HCT116 (cell line): ENCODE measurements at regions not wholly inside any gene's neighbourhood (a gene's known extent, or its start where the extent isn't known, plus 50 kb on each side); places are given as distances from the start of the nearest gene placed in this dataset.

Experiments
- ATAC-seq: fragments of 200-7000 bp; cut with Tn5 transposase; 2 replicates; pipeline ENCODE4 v1.9.1; 2020; ENCODE audit warnings: mild to moderate bottlenecking, moderate library complexity
- BruUV-seq: library from RNA; stranded (reverse); fragments of 400-500 nt; replicated peaks from 2 replicates; lab custom pipeline; 2021; lab: Mats Ljungman, UMichigan
- CTCF ChIA-PET: fragments of 300-600 bp; sonication (Branson Sonifier 250); formaldehyde crosslinking; loops from one replicate; lab custom pipeline; 2021; ENCODE audit warnings: antibody characterized with exemption; lab: Charles Lee
- POLR2A ChIA-PET: fragments of 300-600, 350-600 bp; sonication (Branson Sonifier 250); formaldehyde crosslinking; loops from one replicate; lab custom pipeline; 2021; ENCODE audit warnings: antibody characterized with exemption; lab: Charles Lee
- RAD21 ChIA-PET, 2 experiments: fragments of 300-600 bp; sonication (Branson Sonifier 250); formaldehyde crosslinking; loops; one replicate each; lab custom pipeline; 2023; ENCODE audit warnings: low total read pairs in 2 of 2; ENCODE audit not compliant: uncharacterized antibody in 2 of 2, unreplicated experiment in 2 of 2, low non-redundant PET in 1 of 2; lab: Charles Lee
- DNase-seq: peaks from one replicate; pipeline ENCODE4 v3.0.0-alpha.2; 2010; ENCODE audit warnings: low read depth, low spot score
- H2AFZ ChIP-seq: fragments of 200-600 bp; shearing (Covaris generic), sonication (generic); 2 replicates; pipeline ENCODE4 v1.6.1; 2017; ENCODE audit warnings: low read depth, mixed run types, mixed read lengths, antibody characterized with exemption, low read length; ENCODE audit not compliant: poor library complexity, severe bottlenecking
- H3K27ac ChIP-seq: 2 replicates; pipeline ENCODE4 v1.5.1; 2012; ENCODE audit warnings: low read depth, low read length
- H3K27me3 ChIP-seq: fragments of 200-600 bp; sonication (generic); 2 replicates; pipeline ENCODE4 v1.6.1; 2016; ENCODE audit warnings: mixed run types, low read length, mixed read lengths; ENCODE audit not compliant: insufficient read depth
- H3K36me3 ChIP-seq, 2 experiments: fragments of 200-500 bp in 1 of 2; fragments of 200-600 bp in 1 of 2; sonication (Bioruptor generic) in 1 of 2; sonication (generic) in 1 of 2; 2 replicates each; pipeline versions ENCODE4 v1.5.1 to v1.6.1; 2014 to 2016; ENCODE audit warnings: low read length in 2 of 2, inconsistent platforms in 1 of 2, mixed read lengths in 1 of 2, mixed run types in 1 of 2; ENCODE audit not compliant: insufficient read depth in 2 of 2, control insufficient read depth in 1 of 2
- H3K4me1 ChIP-seq, 2 experiments: fragments of 200-600 bp in 1 of 2; sonication (generic) in 1 of 2; 2 replicates each; pipeline versions ENCODE4 v1.5.1 to v1.6.1; 2012 to 2017; ENCODE audit warnings: low read length in 2 of 2, inconsistent platforms in 1 of 2, mild to moderate bottlenecking in 1 of 2, mixed read lengths in 1 of 2, mixed run types in 1 of 2, moderate library complexity in 1 of 2; ENCODE audit not compliant: insufficient read depth in 2 of 2, control insufficient read depth in 1 of 2
- H3K4me2 ChIP-seq: fragments of 200-600 bp; sonication (generic); 2 replicates; pipeline ENCODE4 v1.6.1; 2017; ENCODE audit warnings: mixed run types, low read length, mixed read lengths
- H3K4me3 ChIP-seq, 2 experiments: fragments of 200-600 bp in 1 of 2; sonication (generic) in 1 of 2; replicated peaks in 1 of 2; 2 replicates each; pipeline ENCODE4 v1.5.1; 2011 to 2016; ENCODE audit warnings: low read length in 2 of 2, control low read depth in 1 of 2, low read depth in 1 of 2, mild to moderate bottlenecking in 1 of 2, mixed read lengths in 1 of 2, mixed run types in 1 of 2
- H3K79me2 ChIP-seq: fragments of 200-600 bp; sonication (generic); 2 replicates; pipeline ENCODE4 v1.6.1; 2017; ENCODE audit warnings: mild to moderate bottlenecking, mixed run types, low read length, moderate library complexity, mixed read lengths; ENCODE audit not compliant: insufficient read depth
- H3K9ac ChIP-seq: fragments of 200-600 bp; sonication (generic); 2 replicates; pipeline ENCODE4 v1.6.1; 2016; ENCODE audit warnings: low read length, mixed read lengths
- H3K9me2 ChIP-seq: fragments of 200-600 bp; sonication (generic), shearing (Covaris generic); 2 replicates; pipeline ENCODE4 v1.6.1; 2017; ENCODE audit warnings: mixed run types, mild to moderate bottlenecking, moderate library complexity; ENCODE audit not compliant: insufficient read depth
- H3K9me3 ChIP-seq, 2 experiments: fragments of 200-500 bp in 1 of 2; fragments of 200-600 bp in 1 of 2; sonication (Bioruptor generic) in 1 of 2; sonication (generic) in 1 of 2; 2 replicates each; pipeline ENCODE4 v1.6.1; 2014 to 2017; ENCODE audit warnings: low read length in 2 of 2, mixed read lengths in 2 of 2, inconsistent platforms in 1 of 2, low read depth in 1 of 2, mild to moderate bottlenecking in 1 of 2, mixed run types in 1 of 2, moderate library complexity in 1 of 2; ENCODE audit not compliant: control insufficient read depth in 1 of 2, insufficient read depth in 1 of 2
- H4K20me1 ChIP-seq: fragments of 200-600 bp; sonication (generic), shearing (Covaris generic); 2 replicates; pipeline ENCODE4 v1.6.1; 2017; ENCODE audit warnings: mixed run types, mild to moderate bottlenecking, moderate library complexity; ENCODE audit not compliant: insufficient read depth
- CBX3 ChIP-seq: IDR thresholded peaks from 2 replicates; pipeline ENCODE4 v1.6.1; 2012; ENCODE audit warnings: low read depth
- ELF1 ChIP-seq: IDR thresholded peaks from 2 replicates; pipeline ENCODE4 v1.6.1; 2012; ENCODE audit warnings: low read depth, borderline replicate concordance
- EZH2 ChIP-seq: fragments of 200-600 bp; sonication (generic); IDR thresholded peaks from 2 replicates; pipeline ENCODE4 v1.6.1; 2017; ENCODE audit warnings: antibody characterized with exemption, mixed run types
- JUND ChIP-seq: IDR thresholded peaks from 2 replicates; pipeline ENCODE4 v1.6.1; 2012
- REST ChIP-seq: IDR thresholded peaks from 2 replicates; pipeline ENCODE4 v1.6.1; 2012; ENCODE audit warnings: low read depth
- SIN3A ChIP-seq: IDR thresholded peaks from 2 replicates; pipeline ENCODE4 v1.6.1; 2012; ENCODE audit warnings: low read depth
- YY1 ChIP-seq: IDR thresholded peaks from 2 replicates; pipeline ENCODE4 v1.6.1; 2011; ENCODE audit warnings: low read length, low read depth, moderate library complexity, mild to moderate bottlenecking; ENCODE audit not compliant: insufficient replicate concordance; ENCODE audit errors: extremely low read depth
- ZBTB33 ChIP-seq: IDR thresholded peaks from 2 replicates; pipeline ENCODE4 v1.6.1; 2011; ENCODE audit warnings: mild to moderate bottlenecking, low read length, moderate library complexity; ENCODE audit not compliant: insufficient replicate concordance; ENCODE audit errors: extremely low read depth
- ZNF274 ChIP-seq: fragments of 200-500 bp; sonication (Bioruptor generic); IDR thresholded peaks from 2 replicates; pipeline ENCODE4 v1.6.1; 2014; ENCODE audit warnings: mild to moderate bottlenecking, low read depth, low read length, inconsistent platforms
- intact Hi-C: fragments of 100-400 bp; cut with micrococcal nuclease; formaldehyde crosslinking; loops from 2 replicates; pipeline ENCODE4 v1.10.0; 2022

- Histone ChIP-seq H3K27ac (no peak overlapping the region), H3K4me2 (no peak overlapping the region), H3K36me3 (no peaks in the 10 kb centered on the region), H3K4me1 (no peaks in the 10 kb centered on the region), H4K20me1 (no peaks in the 10 kb centered on the region), H3K9me3 (no peaks in the 10 kb centered on the region), H2AFZ (no peak overlapping the region), H3K9ac (no peak overlapping the region), H3K79me2 (no peaks in the 10 kb centered on the region), H3K9me2 (no peaks in the 10 kb centered on the region), H3K27me3 (no peaks in the 10 kb centered on the region), H3K4me3 (no peak overlapping the region)
- ChIA-PET POLR2A (no interaction called here), CTCF (no interaction called here), RAD21 (no interaction called here)
- BruUV-seq = no TSS peak
- no peak for DNase-seq
- ATAC-seq = no peak
- intact Hi-C loops = no loop called here
- TF ChIP-seq YY1 (no peak), ELF1 (no peak), EZH2 (no peak), SIN3A (no peak), REST (no peak)
These were observed 231.9 kb downstream of the TTC8 start for GRCh38 chr14:89056394-89056793.

GRCh38 chr14:89058697-89059096 is 234.2 kb downstream of the TTC8 start:
- no peaks in the 10 kb centered on the region for H4K20me1 ChIP-seq
- intact Hi-C loops = no loop called here
- RAD21 ChIA-PET = no interaction called here
- DNase-seq = no peak
- BruUV-seq = no TSS peak
- H3K4me1 ChIP-seq = no peaks in the 10 kb centered on the region
- POLR2A ChIA-PET = no interaction called here
- H3K9me3 ChIP-seq = no peaks in the 10 kb centered on the region
- no peak overlapping the region for H2AFZ ChIP-seq
- H3K36me3 ChIP-seq = no peaks in the 10 kb centered on the region
- H3K4me3 ChIP-seq = no peak overlapping the region
- no peak overlapping the region for H3K4me2 ChIP-seq
- H3K27me3 ChIP-seq = no peaks in the 10 kb centered on the region
- H3K27ac ChIP-seq = no peak overlapping the region
- TF ChIP-seq SIN3A = no peak
- TF ChIP-seq ZNF274 = no peak
- no peak for TF ChIP-seq JUND
- no peak for TF ChIP-seq ZBTB33
- no peak for TF ChIP-seq CBX3
- no peaks in the 10 kb centered on the region for H3K9me2 ChIP-seq
- no peaks in the 10 kb centered on the region for H3K79me2 ChIP-seq
- no peak overlapping the region for H3K9ac ChIP-seq
- CTCF ChIA-PET = no interaction called here
- no peak for ATAC-seq
